Peyer's patch (tissue), 4 donors: ENCODE measurements at regions not wholly inside any gene's neighbourhood (a gene's known extent, or its start where the extent isn't known, plus 50 kb on each side); places are given as distances from the start of the nearest gene placed in this dataset.

Experiments used
- POLR2A ChIP-seq, 2 donors: fragments of 450-650 bp; IDR thresholded peaks; one replicate each; pipeline ENCODE4 v1.5.1; 2017; ENCODE audit warnings: antibody characterized with exemption in 2 of 2, mild to moderate bottlenecking in 2 of 2, moderate library complexity in 2 of 2
- TF ChIP-seq, protein P1 (sequence below), 6 experiments: fragments of 450-650 bp in 4 of 6; fragments of 200-600 bp in 2 of 6; sonication (generic) in 1 of 6; IDR thresholded peaks; one replicate each; pipeline ENCODE4 v1.5.1; 2017 to 2019; ENCODE audit warnings: antibody characterized with exemption in 6 of 6, mild to moderate bottlenecking in 3 of 6, moderate library complexity in 1 of 6

DNA sequence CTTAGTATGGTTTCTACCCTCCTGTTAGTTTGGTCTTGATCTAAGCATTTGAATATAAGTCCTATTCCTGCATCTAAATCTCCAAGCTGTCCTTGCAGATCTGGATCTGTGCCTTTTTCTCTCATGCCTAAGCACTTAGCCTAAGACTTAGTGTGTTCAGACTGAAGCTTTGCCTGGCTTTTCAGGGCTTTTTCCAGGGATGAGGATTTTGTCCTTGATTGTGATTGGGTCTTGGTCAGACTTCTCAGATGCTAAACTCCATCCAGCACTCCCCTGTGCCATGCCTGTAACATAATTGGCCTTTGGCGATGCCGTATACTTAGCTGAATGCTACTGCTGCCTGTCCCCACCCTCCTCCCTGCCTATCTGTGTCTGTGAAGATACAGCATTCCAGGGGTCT lies 98.1 kb upstream of the NRIP1 start:
- TF ChIP-seq, protein P1, sequence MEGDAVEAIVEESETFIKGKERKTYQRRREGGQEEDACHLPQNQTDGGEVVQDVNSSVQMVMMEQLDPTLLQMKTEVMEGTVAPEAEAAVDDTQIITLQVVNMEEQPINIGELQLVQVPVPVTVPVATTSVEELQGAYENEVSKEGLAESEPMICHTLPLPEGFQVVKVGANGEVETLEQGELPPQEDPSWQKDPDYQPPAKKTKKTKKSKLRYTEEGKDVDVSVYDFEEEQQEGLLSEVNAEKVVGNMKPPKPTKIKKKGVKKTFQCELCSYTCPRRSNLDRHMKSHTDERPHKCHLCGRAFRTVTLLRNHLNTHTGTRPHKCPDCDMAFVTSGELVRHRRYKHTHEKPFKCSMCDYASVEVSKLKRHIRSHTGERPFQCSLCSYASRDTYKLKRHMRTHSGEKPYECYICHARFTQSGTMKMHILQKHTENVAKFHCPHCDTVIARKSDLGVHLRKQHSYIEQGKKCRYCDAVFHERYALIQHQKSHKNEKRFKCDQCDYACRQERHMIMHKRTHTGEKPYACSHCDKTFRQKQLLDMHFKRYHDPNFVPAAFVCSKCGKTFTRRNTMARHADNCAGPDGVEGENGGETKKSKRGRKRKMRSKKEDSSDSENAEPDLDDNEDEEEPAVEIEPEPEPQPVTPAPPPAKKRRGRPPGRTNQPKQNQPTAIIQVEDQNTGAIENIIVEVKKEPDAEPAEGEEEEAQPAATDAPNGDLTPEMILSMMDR (IDR thresholded peaks at IDR 0.05) = no peak
- TF ChIP-seq POLR2A (IDR thresholded peaks at IDR 0.05) = no peak
